Endothelial cell of hepatic sinusoid (primary cell): ENCODE measurements at regions not wholly inside any gene's neighbourhood (a gene's known extent, or its start where the extent isn't known, plus 50 kb on each side); places are given as distances from the start of the nearest gene placed in this dataset.

ENCODE experiments used
- in situ Hi-C: cut with HindIII; loops from 2 replicates; pipeline ENCODE4 v1.10.0; 2017; ENCODE audit warnings: low sequenced_read_pairs

GRCh38 chr5:18023986-18024385 lies 389.7 kb downstream of the TAF11L14 start:
- in situ Hi-C loops: no loop called here

DNA sequence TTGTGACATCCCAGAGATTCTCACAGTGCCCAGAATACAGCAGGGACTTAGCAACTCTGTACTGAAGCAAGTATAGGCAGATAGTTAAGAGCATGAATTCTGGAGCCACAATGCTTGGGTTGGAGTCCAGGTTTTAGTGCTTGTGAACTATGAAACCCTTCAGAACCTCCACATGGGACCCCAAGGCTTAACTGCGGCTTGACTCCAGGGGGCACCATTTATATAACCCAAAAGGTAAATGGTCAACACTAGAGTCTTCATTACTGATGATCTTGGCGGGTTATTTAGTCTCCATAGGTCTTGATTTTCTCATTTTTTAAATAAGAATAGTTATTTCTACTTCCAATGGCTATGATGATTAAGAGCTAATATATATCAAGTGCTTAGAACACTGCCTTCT lies 390.3 kb downstream of the TAF11L14 start:
- in situ Hi-C loops: no loop called here

- in situ Hi-C loops: no loop called here
Observed at GRCh38 chr5:18027241-18027867, 393.1 kb downstream of the TAF11L14 start.

DNA sequence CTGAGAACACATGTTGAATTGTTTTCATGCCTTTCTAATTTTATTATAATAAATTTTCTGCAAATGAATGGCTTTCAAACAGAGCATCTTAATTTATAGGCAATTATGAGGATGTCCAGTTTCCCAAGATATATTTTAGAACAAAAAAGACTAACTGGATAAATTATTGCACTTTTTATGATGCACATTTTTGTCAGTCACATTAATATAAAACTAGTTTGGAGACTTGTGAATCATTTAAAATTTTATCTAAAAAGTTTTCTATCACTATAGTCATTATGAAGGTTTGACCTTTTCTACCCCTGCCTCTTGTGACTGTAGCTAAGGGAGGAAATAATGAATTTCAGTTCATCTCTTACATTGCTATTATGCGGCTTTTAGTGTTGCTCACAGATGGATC lies 393.8 kb downstream of the TAF11L14 start:
- in situ Hi-C loops: no loop called here

DNA sequence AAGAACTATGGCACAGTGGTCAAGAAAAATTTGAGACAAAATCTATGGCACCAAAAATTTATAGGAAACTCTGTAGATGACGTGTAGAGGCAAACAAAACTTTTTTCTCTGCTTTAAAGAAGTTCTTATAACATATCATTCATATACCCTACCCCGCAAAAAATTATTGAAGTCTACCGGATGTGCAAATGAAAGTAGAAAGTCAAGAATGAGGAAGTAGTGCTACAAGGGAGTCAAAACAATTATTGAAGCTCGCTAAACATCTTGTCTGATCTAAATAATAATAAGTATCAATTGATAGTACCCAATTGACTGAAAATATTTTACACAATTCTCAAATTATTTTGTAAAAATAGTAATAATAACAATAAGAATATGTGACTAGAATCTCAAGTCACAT lies 398.5 kb downstream of the TAF11L14 start:
- in situ Hi-C loops: no loop called here

- in situ Hi-C loops: no loop called here
Observed at GRCh38 chr5:18036531-18036930, 402.3 kb downstream of the TAF11L14 start.

DNA sequence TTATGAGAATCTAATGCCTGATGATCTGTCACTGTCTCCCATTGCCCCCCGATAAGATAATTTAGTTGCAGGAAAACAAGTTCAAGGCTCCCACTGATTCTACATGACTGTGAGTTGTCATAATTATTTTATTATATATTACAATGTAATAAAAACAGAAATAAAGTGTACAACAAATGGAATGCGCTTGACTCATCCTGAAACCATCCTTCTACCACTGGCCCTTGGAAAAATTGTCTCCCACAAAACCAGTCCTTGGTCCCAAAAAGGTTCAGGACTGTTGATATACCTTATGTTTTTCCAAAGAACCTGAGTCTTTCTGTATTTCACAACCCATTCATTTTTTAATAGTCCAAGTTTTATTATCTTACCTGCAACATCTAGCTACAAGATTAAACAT lies 403.5 kb downstream of the TAF11L14 start:
- in situ Hi-C loops: no loop called here

GRCh38 chr5:18043344-18043743 lies 409.1 kb downstream of the TAF11L14 start:
- in situ Hi-C loops: no loop called here

- in situ Hi-C loops: no loop called here
Observed at GRCh38 chr5:18048449-18048848, 414.2 kb downstream of the TAF11L14 start.

DNA sequence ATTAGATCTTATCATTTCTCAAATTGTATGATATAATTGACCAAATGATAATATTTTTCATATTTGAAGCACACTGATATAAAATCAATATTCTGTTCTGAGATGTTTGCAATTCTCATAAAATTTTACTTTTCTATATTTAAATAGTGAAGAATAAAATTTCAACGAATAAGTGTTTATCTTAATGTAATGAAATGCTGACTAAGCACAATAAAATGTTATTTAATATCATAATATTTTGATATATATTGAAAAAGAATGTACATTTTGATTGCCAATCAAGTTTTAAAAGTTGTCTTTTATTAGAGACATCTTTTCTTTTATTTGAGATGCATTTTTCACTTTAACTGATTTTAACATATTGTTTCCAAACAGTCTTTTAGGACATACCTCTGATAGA lies 416.1 kb downstream of the TAF11L14 start:
- in situ Hi-C loops: no loop called here

DNA sequence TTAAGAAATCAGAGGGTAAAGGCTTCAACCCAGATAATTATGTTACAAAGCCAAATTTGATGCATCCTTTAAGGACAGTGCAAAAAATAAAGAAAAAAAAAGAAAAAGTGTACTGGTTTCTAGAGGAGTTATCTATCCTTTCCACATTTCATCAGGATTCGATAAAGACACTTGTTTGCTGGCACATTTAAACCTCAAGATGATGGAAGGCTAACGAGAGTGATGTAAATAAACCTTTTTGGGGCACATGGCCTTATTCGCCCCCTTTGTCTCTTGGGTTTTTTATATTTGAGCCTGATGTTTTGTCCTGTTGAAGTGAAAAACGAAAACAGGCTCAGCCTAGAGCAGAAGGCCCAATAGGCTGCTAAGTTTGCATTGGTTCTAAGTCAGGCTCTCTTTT lies 416.5 kb downstream of the TAF11L14 start:
- in situ Hi-C loops: no loop called here

GRCh38 chr5:18051953-18052352 lies 417.7 kb downstream of the TAF11L14 start:
- in situ Hi-C loops: no loop called here

GRCh38 chr5:18052569-18052968 lies 418.3 kb downstream of the TAF11L14 start:
- in situ Hi-C loops: no loop called here

GRCh38 chr5:18057725-18058124 lies 423.5 kb downstream of the TAF11L14 start:
- in situ Hi-C loops: no loop called here

GRCh38 chr5:18067615-18068014 lies 433.4 kb downstream of the TAF11L14 start:
- in situ Hi-C loops: no loop called here

GRCh38 chr5:18068826-18069225 lies 434.6 kb downstream of the TAF11L14 start:
- in situ Hi-C loops: no loop called here

DNA sequence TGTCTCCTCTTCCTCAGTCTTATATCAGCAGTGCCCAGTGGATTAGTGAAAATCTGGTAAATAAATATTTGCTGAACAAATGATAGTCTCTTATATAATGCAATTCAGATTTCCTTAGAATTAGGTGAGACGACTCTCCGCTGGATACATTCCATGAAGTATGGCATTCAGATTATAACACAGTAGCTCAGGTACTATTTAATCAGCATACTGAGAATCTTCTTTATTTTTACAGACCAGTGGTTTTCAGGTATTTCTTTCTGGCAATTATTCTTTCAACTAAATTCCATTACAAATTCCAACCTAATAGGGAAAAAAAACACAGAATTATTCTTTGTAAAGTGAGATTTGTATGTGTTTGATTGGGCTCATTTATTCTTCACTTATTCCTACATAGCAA lies 435.5 kb downstream of the TAF11L14 start:
- in situ Hi-C loops: no loop called here

- in situ Hi-C loops: no loop called here
Observed at GRCh38 chr5:18072600-18072999, 438.3 kb downstream of the TAF11L14 start.

DNA sequence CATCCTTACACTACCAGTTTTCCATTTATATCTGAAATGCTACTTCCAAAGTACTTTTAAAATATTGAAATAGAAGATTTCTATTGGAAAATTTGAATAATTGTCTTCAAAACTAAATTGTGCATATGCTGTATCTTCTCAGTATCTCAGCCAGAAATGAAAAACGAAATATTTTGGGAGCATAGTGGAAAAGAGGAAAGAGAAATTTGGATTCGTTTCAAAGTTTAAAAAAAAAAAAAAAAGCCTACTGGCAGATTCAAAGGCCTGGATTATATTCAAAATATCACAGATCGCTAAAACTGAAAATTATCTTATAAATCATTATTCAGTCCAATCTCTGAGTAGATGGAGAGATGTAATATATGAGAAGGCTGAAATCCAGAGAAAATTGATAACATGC lies 440.7 kb downstream of the TAF11L14 start:
- in situ Hi-C loops: no loop called here

DNA sequence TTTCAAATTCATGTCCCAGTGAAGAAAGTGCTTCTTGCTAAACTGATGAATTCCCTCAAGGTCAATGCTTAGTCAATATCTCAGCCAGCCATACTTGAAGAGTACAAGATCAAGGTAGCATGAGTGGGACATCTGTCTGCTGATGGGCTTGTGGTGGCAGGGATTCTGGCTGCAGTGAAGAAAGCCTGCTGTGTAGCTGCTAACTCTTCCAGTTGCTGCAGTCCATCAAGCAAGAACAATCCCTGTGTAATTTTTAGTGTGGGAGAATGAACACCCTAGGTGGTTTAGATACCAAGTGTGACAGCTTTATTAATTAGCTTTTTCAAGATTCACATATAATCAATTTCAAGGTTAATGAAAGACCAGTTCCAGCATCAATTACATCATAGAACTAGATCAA lies 443.9 kb downstream of the TAF11L14 start:
- in situ Hi-C loops: no loop called here

GRCh38 chr5:18079831-18080230 lies 445.6 kb downstream of the TAF11L14 start:
- in situ Hi-C loops: no loop called here

DNA sequence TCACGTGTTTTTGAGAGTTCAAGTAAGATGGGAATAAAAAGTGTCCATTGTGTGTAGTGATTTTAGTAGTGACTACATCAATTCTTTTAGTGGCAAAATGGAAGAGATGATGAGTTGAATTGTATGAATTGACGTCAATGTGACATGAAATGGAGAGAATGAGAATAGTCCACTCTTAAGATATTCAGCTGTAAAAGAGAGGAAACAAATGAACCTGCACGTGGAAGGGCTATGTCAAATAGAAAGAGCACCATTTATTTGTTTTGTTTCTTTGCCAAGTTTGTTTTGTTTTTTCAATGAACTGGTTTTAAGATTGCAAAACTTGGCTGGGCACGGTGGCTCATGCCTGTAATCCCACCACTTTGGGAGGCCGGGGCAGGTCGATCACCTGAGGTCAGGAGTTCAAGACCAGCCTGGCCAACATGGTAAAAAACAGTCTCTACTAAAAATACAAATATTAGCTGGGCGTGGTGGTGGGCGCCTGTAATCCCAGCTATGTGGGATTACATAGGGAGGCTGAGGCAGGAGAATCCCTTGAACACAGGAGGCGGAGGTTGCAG lies 453.8 kb downstream of the TAF11L14 start:
- in situ Hi-C loops: no loop called here

DNA sequence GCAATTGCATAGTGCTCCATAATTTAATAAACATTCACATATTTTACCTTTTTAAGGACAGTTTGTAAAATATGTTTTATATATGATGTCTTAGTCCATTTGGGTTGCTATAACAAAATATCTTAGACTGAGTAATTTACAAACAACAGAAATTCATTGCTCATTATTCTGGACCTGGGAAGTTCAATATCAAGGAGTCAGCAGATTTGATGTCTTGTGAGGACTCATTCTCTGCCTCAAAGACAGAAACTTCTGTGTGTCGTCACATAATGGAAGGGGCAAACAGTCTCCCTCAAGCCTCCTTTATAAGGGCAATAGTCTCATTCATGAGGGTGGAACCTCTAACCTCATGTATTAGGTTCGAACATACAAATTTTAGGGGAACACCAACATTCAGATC lies 455.9 kb downstream of the TAF11L14 start:
- in situ Hi-C loops: no loop called here
